Panc1 (cell line): ENCODE measurements at regions not wholly inside any gene's neighbourhood (a gene's known extent, or its start where the extent isn't known, plus 50 kb on each side); places are given as distances from the start of the nearest gene placed in this dataset.

Experiments used
- ATAC-seq: fragments of 200-7000 bp; cut with Tn5 transposase; 2 replicates; pipeline ENCODE4 v1.9.1; 2020; ENCODE audit warnings: mild to moderate bottlenecking, moderate library complexity
- BruUV-seq: library from RNA; stranded (reverse); fragments of 400-500 nt; replicated peaks from 2 replicates; lab custom pipeline; 2021; lab: Mats Ljungman, UMichigan
- CTCF ChIA-PET: fragments of 300-600 bp; sonication (Branson Sonifier 250); formaldehyde crosslinking; loops from one replicate; lab custom pipeline; 2022; ENCODE audit warnings: antibody characterized with exemption; lab: Charles Lee
- POLR2A ChIA-PET: fragments of 300-600 bp; sonication (Branson Sonifier 250); formaldehyde crosslinking; loops from one replicate; lab custom pipeline; 2022; ENCODE audit warnings: antibody characterized with exemption; lab: Charles Lee
- DNase-seq: peaks from one replicate; pipeline ENCODE4 v3.0.0-alpha.2; 2010; ENCODE audit warnings: low read depth, low spot score
- H3K27ac ChIP-seq: 2 replicates; pipeline ENCODE4 v1.5.1; 2011; ENCODE audit warnings: mild to moderate bottlenecking, low read length, inconsistent platforms
- H3K27me3 ChIP-seq: fragments of 200-500 bp; sonication (Bioruptor generic); 2 replicates; pipeline ENCODE4 v1.6.0; 2014; ENCODE audit warnings: low read length, inconsistent platforms; ENCODE audit not compliant: control insufficient read depth, insufficient read depth
- H3K36me3 ChIP-seq: fragments of 200-500 bp; sonication (Bioruptor generic); 2 replicates; pipeline ENCODE4 v1.5.1; 2014; ENCODE audit warnings: inconsistent platforms, mild to moderate bottlenecking, low read length, moderate library complexity; ENCODE audit not compliant: control insufficient read depth, insufficient read depth
- H3K4me1 ChIP-seq: 2 replicates; pipeline ENCODE4 v1.5.1; 2011; ENCODE audit warnings: inconsistent platforms, mild to moderate bottlenecking, low read length, moderate library complexity; ENCODE audit not compliant: control insufficient read depth, insufficient read depth
- H3K4me3 ChIP-seq, 2 experiments: 2 replicates each; pipeline ENCODE4 v1.5.1; 2011 to 2012; ENCODE audit warnings: low read depth in 2 of 2, low read length in 2 of 2, mild to moderate bottlenecking in 2 of 2, inconsistent platforms in 1 of 2, moderate library complexity in 1 of 2
- H3K9me3 ChIP-seq: fragments of 200-500 bp; sonication (Bioruptor generic); 2 replicates; pipeline ENCODE4 v1.5.1; 2014; ENCODE audit warnings: low read depth, mild to moderate bottlenecking, inconsistent platforms, low read length, moderate library complexity; ENCODE audit not compliant: control insufficient read depth, insufficient read depth
- POLR2AphosphoS5 ChIP-seq: IDR thresholded peaks from 2 replicates; pipeline ENCODE4 v1.6.1; 2012; ENCODE audit warnings: mild to moderate bottlenecking, low read depth, low read length, moderate library complexity
- SIN3A ChIP-seq: IDR thresholded peaks from 2 replicates; pipeline ENCODE4 v1.6.1; 2012; ENCODE audit warnings: low read depth, mild to moderate bottlenecking, low read length, moderate library complexity, borderline replicate concordance; ENCODE audit not compliant: insufficient read depth
- TCF7L2 ChIP-seq: IDR thresholded peaks from 2 replicates; pipeline ENCODE4 v1.6.1; 2011; ENCODE audit warnings: mild to moderate bottlenecking, low read depth, low read length, inconsistent platforms
- in situ Hi-C: cut with HindIII; loops from 2 replicates; pipeline ENCODE4 v1.10.0; 2016; ENCODE audit warnings: low sequenced_read_pairs, low pct_unique_long_range_greater_than_20kb
- intact Hi-C: fragments of 100-400 bp; cut with micrococcal nuclease; formaldehyde crosslinking; loops from one replicate; pipeline ENCODE4 v1.10.0; 2022; ENCODE audit not compliant: unreplicated experiment
- TF ChIP-seq, protein P1 (sequence below): fragments of 450-650 bp; IDR thresholded peaks from 2 replicates; pipeline ENCODE4 v1.5.1; 2017; ENCODE audit warnings: mild to moderate bottlenecking
- TF ChIP-seq, protein P2 (sequence below), 2 experiments: IDR thresholded peaks; 2 replicates each; pipeline ENCODE4 v1.6.1; 2011 to 2012; ENCODE audit warnings: low read depth in 2 of 2, control low read depth in 1 of 2, low read length in 1 of 2, mild to moderate bottlenecking in 1 of 2, moderate library complexity in 1 of 2; ENCODE audit not compliant: insufficient read depth in 1 of 2

DNA sequence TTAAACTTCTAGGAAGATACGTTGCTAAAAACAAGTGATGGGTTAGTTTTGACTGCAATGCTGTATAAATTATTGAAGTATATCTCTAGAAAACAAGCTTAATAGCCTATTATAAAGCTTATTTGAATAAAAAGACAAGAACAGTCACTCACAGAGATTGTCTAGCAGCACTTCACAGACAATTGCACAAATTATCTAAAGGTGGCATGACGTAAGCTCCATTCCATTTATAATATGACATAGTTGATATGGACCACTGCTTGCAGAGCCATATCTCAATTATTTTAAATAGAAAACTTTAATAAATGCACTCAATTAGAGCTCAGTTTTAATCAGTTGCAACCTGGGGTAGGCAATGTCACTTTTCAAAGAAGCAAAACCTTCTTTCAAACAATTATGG, 319.9 kb upstream of the GBE1 start:
- no peak overlapping the region for H3K27ac ChIP-seq
- no peak overlapping the region for H3K4me3 ChIP-seq
- ATAC-seq: no peak
- no peaks in the 10 kb centered on the region for H3K9me3 ChIP-seq
- in situ Hi-C loops: no loop called here
- no peak for DNase-seq
- no peaks in the 10 kb centered on the region for H3K27me3 ChIP-seq
- intact Hi-C loops: no loop called here
- H3K4me1 ChIP-seq: no peaks in the 10 kb centered on the region
- no peak for TF ChIP-seq SIN3A
- TF ChIP-seq, protein P1, sequence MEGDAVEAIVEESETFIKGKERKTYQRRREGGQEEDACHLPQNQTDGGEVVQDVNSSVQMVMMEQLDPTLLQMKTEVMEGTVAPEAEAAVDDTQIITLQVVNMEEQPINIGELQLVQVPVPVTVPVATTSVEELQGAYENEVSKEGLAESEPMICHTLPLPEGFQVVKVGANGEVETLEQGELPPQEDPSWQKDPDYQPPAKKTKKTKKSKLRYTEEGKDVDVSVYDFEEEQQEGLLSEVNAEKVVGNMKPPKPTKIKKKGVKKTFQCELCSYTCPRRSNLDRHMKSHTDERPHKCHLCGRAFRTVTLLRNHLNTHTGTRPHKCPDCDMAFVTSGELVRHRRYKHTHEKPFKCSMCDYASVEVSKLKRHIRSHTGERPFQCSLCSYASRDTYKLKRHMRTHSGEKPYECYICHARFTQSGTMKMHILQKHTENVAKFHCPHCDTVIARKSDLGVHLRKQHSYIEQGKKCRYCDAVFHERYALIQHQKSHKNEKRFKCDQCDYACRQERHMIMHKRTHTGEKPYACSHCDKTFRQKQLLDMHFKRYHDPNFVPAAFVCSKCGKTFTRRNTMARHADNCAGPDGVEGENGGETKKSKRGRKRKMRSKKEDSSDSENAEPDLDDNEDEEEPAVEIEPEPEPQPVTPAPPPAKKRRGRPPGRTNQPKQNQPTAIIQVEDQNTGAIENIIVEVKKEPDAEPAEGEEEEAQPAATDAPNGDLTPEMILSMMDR: no peak
- TF ChIP-seq POLR2AphosphoS5: no peak
- TF ChIP-seq, protein P2, sequence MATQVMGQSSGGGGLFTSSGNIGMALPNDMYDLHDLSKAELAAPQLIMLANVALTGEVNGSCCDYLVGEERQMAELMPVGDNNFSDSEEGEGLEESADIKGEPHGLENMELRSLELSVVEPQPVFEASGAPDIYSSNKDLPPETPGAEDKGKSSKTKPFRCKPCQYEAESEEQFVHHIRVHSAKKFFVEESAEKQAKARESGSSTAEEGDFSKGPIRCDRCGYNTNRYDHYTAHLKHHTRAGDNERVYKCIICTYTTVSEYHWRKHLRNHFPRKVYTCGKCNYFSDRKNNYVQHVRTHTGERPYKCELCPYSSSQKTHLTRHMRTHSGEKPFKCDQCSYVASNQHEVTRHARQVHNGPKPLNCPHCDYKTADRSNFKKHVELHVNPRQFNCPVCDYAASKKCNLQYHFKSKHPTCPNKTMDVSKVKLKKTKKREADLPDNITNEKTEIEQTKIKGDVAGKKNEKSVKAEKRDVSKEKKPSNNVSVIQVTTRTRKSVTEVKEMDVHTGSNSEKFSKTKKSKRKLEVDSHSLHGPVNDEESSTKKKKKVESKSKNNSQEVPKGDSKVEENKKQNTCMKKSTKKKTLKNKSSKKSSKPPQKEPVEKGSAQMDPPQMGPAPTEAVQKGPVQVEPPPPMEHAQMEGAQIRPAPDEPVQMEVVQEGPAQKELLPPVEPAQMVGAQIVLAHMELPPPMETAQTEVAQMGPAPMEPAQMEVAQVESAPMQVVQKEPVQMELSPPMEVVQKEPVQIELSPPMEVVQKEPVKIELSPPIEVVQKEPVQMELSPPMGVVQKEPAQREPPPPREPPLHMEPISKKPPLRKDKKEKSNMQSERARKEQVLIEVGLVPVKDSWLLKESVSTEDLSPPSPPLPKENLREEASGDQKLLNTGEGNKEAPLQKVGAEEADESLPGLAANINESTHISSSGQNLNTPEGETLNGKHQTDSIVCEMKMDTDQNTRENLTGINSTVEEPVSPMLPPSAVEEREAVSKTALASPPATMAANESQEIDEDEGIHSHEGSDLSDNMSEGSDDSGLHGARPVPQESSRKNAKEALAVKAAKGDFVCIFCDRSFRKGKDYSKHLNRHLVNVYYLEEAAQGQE (IDR thresholded peaks at IDR 0.05; ENCODE audit: insufficient read depth in 1 of 2, low read depth in 2 of 2, low read length in 1 of 2): no peak
- TF ChIP-seq TCF7L2: no peak
- CTCF ChIA-PET: no interaction called here
- no peaks in the 10 kb centered on the region for H3K36me3 ChIP-seq
- POLR2A ChIA-PET: no interaction called here
- BruUV-seq: no TSS peak

DNA sequence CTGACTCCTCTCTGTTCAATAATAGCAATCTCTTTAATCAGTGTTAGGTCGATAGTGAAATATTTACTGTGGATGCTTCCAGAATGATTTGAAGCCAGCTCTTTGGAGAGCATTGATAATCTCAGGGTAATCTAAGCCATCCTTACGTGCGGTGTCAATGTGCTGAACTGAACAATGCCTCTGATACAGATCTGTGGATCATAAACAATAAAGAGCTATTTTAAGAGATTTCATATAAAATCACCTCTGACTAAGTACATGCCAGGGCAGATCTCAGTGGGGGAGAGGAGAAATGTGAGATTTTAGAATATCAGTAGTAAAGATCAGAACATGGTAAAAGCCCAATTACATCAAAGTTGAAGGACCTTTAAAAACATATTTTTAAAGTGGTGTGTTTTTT, 319.3 kb upstream of the GBE1 start:
- CTCF ChIA-PET: no interaction called here
- POLR2A ChIA-PET: no interaction called here

More for the DNA sequence above, 319.3 kb upstream of the GBE1 start:
- Histone ChIP-seq H3K27me3 (no peaks in the 10 kb centered on the region), H3K4me3 (no peak overlapping the region), H3K27ac (no peak overlapping the region), H3K36me3 (no peaks in the 10 kb centered on the region), H3K4me1 (no peaks in the 10 kb centered on the region), H3K9me3 (no peaks in the 10 kb centered on the region)
- intact Hi-C loops: no loop called here
- TF ChIP-seq, protein P2 (IDR thresholded peaks at IDR 0.05; ENCODE audit: insufficient read depth in 1 of 2, low read depth in 2 of 2, low read length in 1 of 2): no peak
- TF ChIP-seq, protein P1: no peak
- TF ChIP-seq SIN3A (no peak), POLR2AphosphoS5 (no peak), TCF7L2 (no peak)
- DNase-seq (no peak), ATAC-seq (no peak)
- BruUV-seq: no TSS peak
- in situ Hi-C loops: no loop called here
